OCI-M1 (cell line): ENCODE measurements at regions not wholly inside any gene's neighbourhood (a gene's known extent, or its start where the extent isn't known, plus 50 kb on each side); places are given as distances from the start of the nearest gene placed in this dataset.
"Not testable (repeated sequence)": the region's sequence is repeated elsewhere in the genome, so short reads cannot be mapped to it uniquely, and the experiment has no call there.

Experiments
- DNase-seq: peaks from one replicate; lab custom pipeline; 2025; lab: John Stamatoyannopoulos, UW

- no peak for DNase-seq
These were observed 80.3 kb downstream of the POU3F4 start for GRCh38 chrX:83588409-83588808.

DNA sequence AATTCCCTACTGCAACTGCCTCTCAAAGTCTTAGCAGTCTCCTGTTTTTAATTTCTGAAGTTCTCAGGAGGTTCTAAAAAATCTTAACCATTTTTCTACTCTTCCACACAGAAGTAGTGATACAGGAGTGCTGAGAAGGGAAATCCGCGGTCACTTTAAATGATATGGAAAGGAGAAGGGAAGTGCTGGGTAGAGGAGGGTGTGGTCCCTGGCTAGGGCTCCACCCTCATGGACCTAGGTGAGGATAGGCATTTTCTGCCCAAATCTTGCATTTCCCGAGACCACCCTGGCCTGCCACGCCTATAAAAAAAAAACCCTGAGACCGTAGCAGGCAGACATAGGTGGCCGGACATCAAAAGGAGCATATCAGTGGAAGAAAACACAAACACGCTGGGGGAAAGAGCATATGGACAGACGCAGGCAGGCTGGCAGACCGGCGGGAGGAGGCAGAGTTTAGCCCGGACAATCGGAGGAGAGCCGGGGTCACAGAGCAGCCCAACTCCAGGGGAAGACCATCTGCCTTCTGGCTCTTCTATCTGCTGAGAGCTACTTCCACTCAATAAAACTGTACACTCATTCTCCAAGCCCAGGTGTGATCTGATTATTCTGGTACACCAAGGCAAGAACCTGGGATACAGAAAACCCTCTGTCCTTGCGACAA, 85.7 kb downstream of the POU3F4 start:
- peak; percentile 2 for DNase-seq

- no peak for DNase-seq
These were observed 122.6 kb downstream of the POU3F4 start for GRCh38 chrX:83630662-83631061.

DNA sequence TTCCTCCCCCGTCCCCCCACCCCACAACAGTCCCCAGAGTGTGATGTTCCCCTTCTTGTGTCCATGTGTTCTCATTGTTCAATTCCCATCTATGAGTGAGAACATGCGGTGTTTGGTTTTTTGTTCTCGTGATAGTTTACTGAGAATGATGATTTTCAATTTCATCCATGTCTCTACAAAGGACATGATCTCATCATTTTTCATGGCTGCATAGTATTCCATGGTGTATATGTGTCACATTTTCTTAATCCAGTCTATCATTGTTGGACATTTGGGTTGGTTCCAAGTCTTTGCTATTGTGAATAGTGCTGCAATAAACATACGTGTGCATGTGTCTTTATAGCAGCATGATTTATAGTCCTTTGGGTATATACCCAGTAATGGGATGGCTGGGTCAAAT, 141.6 kb downstream of the POU3F4 start:
- not testable (repeated sequence) for DNase-seq

DNA sequence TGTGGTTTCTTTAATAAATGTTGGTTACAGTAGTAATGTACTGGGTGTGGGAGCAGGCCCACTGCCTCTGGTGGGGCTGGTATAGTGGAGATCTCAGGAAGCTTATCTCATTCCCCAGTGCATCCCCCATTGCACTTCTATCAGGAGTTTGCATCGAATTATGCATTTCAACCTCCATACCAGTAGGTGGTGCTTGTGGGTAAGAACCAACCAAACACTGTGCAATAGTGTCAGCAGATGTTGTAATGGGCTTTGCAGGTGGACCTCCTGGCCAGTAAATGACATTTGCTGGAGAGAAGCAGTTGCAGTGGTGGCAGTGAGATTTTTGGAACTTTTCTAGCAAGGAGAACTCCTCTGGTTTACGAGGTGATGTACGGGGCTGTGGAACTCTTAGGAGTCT, 150.6 kb downstream of the POU3F4 start:
- peak; percentile 2 for DNase-seq
